ENCODE measurements at regions not wholly inside any gene's neighbourhood (a gene's known extent, or its start where the extent isn't known, plus 50 kb on each side); places are given as distances from the start of the nearest gene placed in this dataset.

GRCh38 chr9:88808761-88809354 is 182.4 kb upstream of the S1PR3 start:
- TF ChIP-seq CTCF (tag by site-specific recombination; IDR thresholded peaks at IDR 0.05) (no peak), ZNF140 (tag by site-specific recombination; IDR thresholded peaks at IDR 0.05) (no peak), KLF1 (tag by site-specific recombination; IDR thresholded peaks at IDR 0.05) (no peak), ZNF26 (tag by site-specific recombination; IDR thresholded peaks at IDR 0.05) (no peak), ZNF404 (tag by site-specific recombination; IDR thresholded peaks at IDR 0.05) (no peak), KLF7 (tag by site-specific recombination; IDR thresholded peaks at IDR 0.05; ENCODE audit: borderline replicate concordance) (no peak), MZF1 (tag by site-specific recombination; IDR thresholded peaks at IDR 0.05; ENCODE audit: borderline replicate concordance) (no peak), TCF7L2 (IDR thresholded peaks at IDR 0.05; ENCODE audit: borderline replicate concordance, low read depth, low read length) (no peak), SETDB1 (IDR thresholded peaks at IDR 0.05; ENCODE audit: insufficient read length, low read length) (no peak), SALL2 (tag by site-specific recombination; IDR thresholded peaks at IDR 0.05; ENCODE audit: borderline replicate concordance) (no peak), ATF2 (tag by site-specific recombination; IDR thresholded peaks at IDR 0.05; ENCODE audit: low read depth) (no peak), GLI2 (tag by site-specific recombination; IDR thresholded peaks at IDR 0.05; ENCODE audit: borderline replicate concordance, low read depth) (no peak)
